Mesenchymal stem cell (in vitro differentiated cells and primary cell): ENCODE measurements at regions not wholly inside any gene's neighbourhood (a gene's known extent, or its start where the extent isn't known, plus 50 kb on each side); places are given as distances from the start of the nearest gene placed in this dataset.

Experiments used
- DNase-seq: peaks from one replicate; pipeline ENCODE4 v3.0.0-alpha.2; 2013
- H2AFZ ChIP-seq: one replicate; pipeline ENCODE4 v1.6.1; 2013; ENCODE audit warnings: low read depth, mild to moderate bottlenecking, control low read depth, inconsistent platforms, low read length, moderate library complexity
- H2AK5ac ChIP-seq: 2 replicates; pipeline ENCODE4 v1.6.1; 2013; ENCODE audit warnings: low read length, moderate library complexity, mild to moderate bottlenecking, inconsistent platforms; ENCODE audit not compliant: severe bottlenecking
- H2BK120ac ChIP-seq: one replicate; pipeline ENCODE4 v1.6.1; 2013; ENCODE audit warnings: low read depth, mild to moderate bottlenecking, inconsistent platforms, low read length, moderate library complexity
- H2BK12ac ChIP-seq, 2 experiments: one replicate each; pipeline ENCODE4 v1.6.1; 2013; ENCODE audit warnings: inconsistent platforms in 2 of 2, low read length in 2 of 2, mild to moderate bottlenecking in 2 of 2, moderate library complexity in 2 of 2, control low read depth in 1 of 2
- H2BK15ac ChIP-seq: one replicate; pipeline ENCODE4 v1.6.1; 2013; ENCODE audit warnings: mild to moderate bottlenecking, low read depth, inconsistent platforms; ENCODE audit not compliant: poor library complexity, severe bottlenecking
- H2BK5ac ChIP-seq: 2 replicates; pipeline ENCODE4 v1.6.1; 2013; ENCODE audit warnings: low read depth, mild to moderate bottlenecking, low read length, control low read depth, inconsistent platforms; ENCODE audit not compliant: poor library complexity, severe bottlenecking
- H3K14ac ChIP-seq, 2 experiments: one replicate each; pipeline ENCODE4 v1.6.1; 2013; ENCODE audit warnings: inconsistent platforms in 2 of 2, low read length in 2 of 2, control low read depth in 1 of 2, mild to moderate bottlenecking in 1 of 2, moderate library complexity in 1 of 2
- H3K18ac ChIP-seq, 2 experiments: one replicate each; pipeline ENCODE4 v1.6.1; 2013; ENCODE audit warnings: inconsistent platforms in 2 of 2, low read length in 2 of 2, control low read depth in 1 of 2, low read depth in 1 of 2, mild to moderate bottlenecking in 1 of 2
- H3K23ac ChIP-seq, 2 experiments: one replicate each; pipeline ENCODE4 v1.6.1; 2013; ENCODE audit warnings: inconsistent platforms in 2 of 2, low read length in 2 of 2, mild to moderate bottlenecking in 2 of 2, moderate library complexity in 2 of 2, control low read depth in 1 of 2
- H3K27ac ChIP-seq: 2 replicates; pipeline ENCODE4 v1.5.1; 2013; ENCODE audit warnings: mild to moderate bottlenecking, moderate library complexity, low read length, control low read depth, inconsistent platforms; ENCODE audit not compliant: poor library complexity, severe bottlenecking
- H3K27me3 ChIP-seq, 2 experiments: 2 replicates each; pipeline versions ENCODE4 v1.6.1 to v1.7.0; 2013; ENCODE audit warnings: low read length in 2 of 2, mild to moderate bottlenecking in 2 of 2, moderate library complexity in 2 of 2, control low read depth in 1 of 2, inconsistent platforms in 1 of 2; ENCODE audit not compliant: control insufficient read depth in 1 of 2, insufficient read depth in 1 of 2
- H3K36me3 ChIP-seq, 2 experiments: 2 replicates each; pipeline versions ENCODE4 v1.6.1 to v1.7.0; 2013; ENCODE audit warnings: low read length in 2 of 2, control low read depth in 1 of 2, inconsistent platforms in 1 of 2, low read depth in 1 of 2, mild to moderate bottlenecking in 1 of 2; ENCODE audit not compliant: insufficient read depth in 2 of 2, control insufficient read depth in 1 of 2
- H3K4ac ChIP-seq, 2 experiments: one replicate each; pipeline ENCODE4 v1.6.1; 2013; ENCODE audit warnings: inconsistent platforms in 2 of 2, low read length in 2 of 2, mild to moderate bottlenecking in 2 of 2, moderate library complexity in 2 of 2, control low read depth in 1 of 2, low read depth in 1 of 2
- H3K4me1 ChIP-seq: 2 replicates; pipeline ENCODE4 v1.6.1; 2013; ENCODE audit warnings: low read depth, low read length, control low read depth; ENCODE audit not compliant: control insufficient read depth, insufficient read depth
- H3K4me2 ChIP-seq: 2 replicates; pipeline ENCODE4 v1.6.1; 2013; ENCODE audit warnings: low read length, mild to moderate bottlenecking, inconsistent platforms; ENCODE audit not compliant: poor library complexity, severe bottlenecking
- H3K4me3 ChIP-seq, 2 experiments: 2 replicates each; pipeline versions ENCODE4 v1.5.1 to v1.7.0; 2013; ENCODE audit warnings: low read length in 2 of 2, mild to moderate bottlenecking in 2 of 2, control low read depth in 1 of 2, low read depth in 1 of 2; ENCODE audit not compliant: insufficient read depth in 1 of 2
- H3K79me1 ChIP-seq: replicated peaks from 2 replicates; pipeline ENCODE4 v1.6.1; 2013; ENCODE audit warnings: mild to moderate bottlenecking, control low read depth, low read length, inconsistent platforms; ENCODE audit not compliant: poor library complexity, severe bottlenecking
- H3K9ac ChIP-seq: 2 replicates; pipeline ENCODE4 v1.7.0; 2013; ENCODE audit warnings: mild to moderate bottlenecking, low read length, moderate library complexity
- H3K9me3 ChIP-seq: 2 replicates; pipeline ENCODE4 v1.7.0; 2013; ENCODE audit warnings: mild to moderate bottlenecking, low read length; ENCODE audit not compliant: control insufficient read depth
- H4K8ac ChIP-seq: one replicate; pipeline ENCODE4 v1.6.1; 2013; ENCODE audit warnings: inconsistent platforms, mild to moderate bottlenecking, low read length, moderate library complexity
- H4K91ac ChIP-seq: one replicate; pipeline ENCODE4 v1.6.1; 2013; ENCODE audit warnings: mild to moderate bottlenecking, low read length, inconsistent platforms
- WGBS: methylation state at CpG from one replicate; pipeline ENCODE4 v1.1.7; 2013; ENCODE audit warnings: mixed read lengths; 5-methylcytosine and 5-hydroxymethylcytosine counted together

DNA sequence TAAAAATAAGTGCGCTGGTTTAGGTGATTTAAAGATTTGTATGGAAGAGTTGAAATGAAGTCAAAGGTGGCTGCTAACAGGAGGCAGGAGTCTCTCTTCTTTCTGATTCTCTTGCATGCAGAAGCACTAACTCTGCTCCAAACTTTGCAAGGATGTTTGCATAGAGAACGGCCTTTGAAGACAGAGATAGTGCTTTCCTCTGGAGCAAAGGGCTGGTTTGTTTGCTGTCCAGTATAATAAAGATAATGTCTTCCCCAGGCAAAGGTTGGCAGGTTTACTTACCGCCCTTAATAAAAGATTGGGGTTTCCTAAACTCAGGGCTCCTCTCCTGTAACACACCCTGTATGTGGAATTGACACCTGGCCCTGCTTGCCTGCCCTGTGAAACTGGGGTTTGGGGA is 210.6 kb upstream of the RREB1 start:
- Histone ChIP-seq H3K36me3 (no peaks in the 10 kb centered on the region), H2BK15ac (no peak overlapping the region), H2AK5ac (no peak overlapping the region), H3K79me1 (no peaks in the 10 kb centered on the region), H3K27me3 (peaks cover 10 to 24% of the 10 kb centered on the region in 2 experiments), H3K14ac (no peak overlapping the region), H3K9ac (no peak overlapping the region), H4K8ac (no peak overlapping the region), H2BK5ac (no peak overlapping the region), H3K4me1 (no peaks in the 10 kb centered on the region), H3K23ac (no peak overlapping the region), H4K91ac (no peak overlapping the region), H3K18ac (no peak overlapping the region), H2BK120ac (no peak overlapping the region), H3K9me3 (no peaks in the 10 kb centered on the region), H2BK12ac (no peak overlapping the region), H3K4me3 (no peak overlapping the region), H3K4me2 (no peak overlapping the region), H2AFZ (no peak overlapping the region), H3K27ac (no peak overlapping the region), H3K4ac (no peak overlapping the region)
- WGBS = 78% methylated on average over 3 of the region's 3 CpGs
- DNase-seq = no peak

DNA sequence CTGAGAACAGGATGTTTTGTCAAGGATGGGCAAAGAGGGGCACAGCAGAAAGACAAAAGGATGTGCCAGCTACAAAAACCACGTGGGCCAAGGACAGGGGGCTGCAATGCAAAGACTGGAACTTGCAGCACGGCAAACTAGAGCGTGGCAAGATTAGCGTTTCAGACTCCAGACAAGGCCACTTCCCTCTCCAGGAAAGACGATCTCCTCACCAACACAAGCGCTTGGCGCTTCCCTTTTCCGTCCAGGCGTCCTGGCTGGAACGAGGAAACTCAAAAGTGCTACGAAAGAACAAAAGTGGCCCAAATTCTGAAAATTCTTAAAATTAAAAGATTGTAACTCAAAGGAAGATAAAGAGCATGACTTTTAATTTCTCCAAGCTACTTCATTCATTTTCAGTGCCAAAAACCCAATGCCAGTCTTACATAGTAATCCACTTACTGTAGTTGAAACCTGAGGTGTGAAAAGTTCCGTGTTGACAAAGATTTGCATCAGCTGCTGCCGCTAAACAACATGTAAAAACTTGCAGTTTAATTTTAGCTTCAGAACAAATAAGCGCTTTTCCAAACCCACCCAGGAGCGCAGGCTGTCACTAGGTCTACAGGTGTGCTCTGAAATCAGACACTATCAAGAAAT is 207.1 kb upstream of the RREB1 start:
- Histone ChIP-seq H3K36me3 (no peaks in the 10 kb centered on the region), H2BK15ac (no peak overlapping the region), H3K9ac (no peak overlapping the region), H3K14ac (no peak overlapping the region), H2BK5ac (no peak overlapping the region), H3K4me1 (no peaks in the 10 kb centered on the region), H3K4me3 (no peak overlapping the region), H2AK5ac (no peak overlapping the region), H3K9me3 (no peaks in the 10 kb centered on the region), H3K4ac (no peak overlapping the region), H3K4me2 (no peak overlapping the region), H3K27ac (no peak overlapping the region), H3K18ac (no peak overlapping the region), H3K27me3 (peaks cover 10 to 23% of the 10 kb centered on the region in 2 experiments), H4K8ac (no peak overlapping the region), H2BK12ac (no peak overlapping the region), H3K79me1 (no peaks in the 10 kb centered on the region), H3K23ac (no peak overlapping the region), H2BK120ac (no peak overlapping the region), H2AFZ (no peak overlapping the region), H4K91ac (no peak overlapping the region)
- DNase-seq = no peak
- WGBS = 93% methylated on average over 11 of the region's 15 CpGs

- Histone ChIP-seq H3K4ac (no peak overlapping the region), H3K9ac (no peak overlapping the region), H3K36me3 (no peaks in the 10 kb centered on the region), H2BK15ac (no peak overlapping the region), H2AFZ (no peak overlapping the region), H3K27me3 (peaks cover 10 to 23% of the 10 kb centered on the region in 2 experiments), H3K4me3 (no peak overlapping the region), H2BK120ac (no peak overlapping the region), H3K9me3 (no peaks in the 10 kb centered on the region), H4K8ac (no peak overlapping the region), H3K18ac (no peak overlapping the region), H3K27ac (no peak overlapping the region), H3K4me2 (no peak overlapping the region), H2BK5ac (no peak overlapping the region), H3K4me1 (no peaks in the 10 kb centered on the region), H4K91ac (no peak overlapping the region), H2BK12ac (no peak overlapping the region), H3K79me1 (no peaks in the 10 kb centered on the region), H2AK5ac (no peak overlapping the region), H3K23ac (no peak overlapping the region), H3K14ac (no peak overlapping the region)
- WGBS = 80% methylated on average over 13 of the region's 15 CpGs
- DNase-seq = no peak
Observed at GRCh38 chr6:6901205-6901719, 206.5 kb upstream of the RREB1 start.

DNA sequence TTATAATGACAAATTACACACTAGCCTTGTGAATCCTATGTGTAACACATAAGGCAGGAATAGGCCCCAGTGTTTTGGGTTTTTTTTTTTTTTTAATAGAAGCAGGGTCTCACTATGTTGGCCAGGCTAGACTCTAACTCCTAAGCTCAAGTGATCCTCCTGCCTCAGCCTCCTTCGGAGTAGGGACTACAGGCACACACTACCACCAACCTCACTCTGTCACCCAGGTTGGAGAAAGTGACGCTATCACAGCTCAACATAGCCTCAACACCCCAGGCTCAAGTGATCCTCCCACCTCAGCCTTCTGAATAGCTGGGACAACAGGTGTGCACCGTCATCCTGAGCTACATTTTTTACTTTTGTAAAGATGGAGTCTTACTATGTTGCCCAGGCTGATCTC is 205.8 kb upstream of the RREB1 start:
- Histone ChIP-seq H3K4ac (no peak overlapping the region), H3K79me1 (no peaks in the 10 kb centered on the region), H2AK5ac (no peak overlapping the region), H3K23ac (no peak overlapping the region), H3K9me3 (no peaks in the 10 kb centered on the region), H4K8ac (no peak overlapping the region), H3K18ac (no peak overlapping the region), H2BK12ac (no peak overlapping the region), H2BK15ac (no peak overlapping the region), H2BK5ac (no peak overlapping the region), H3K36me3 (no peaks in the 10 kb centered on the region), H3K9ac (no peak overlapping the region), H3K4me3 (no peak overlapping the region), H4K91ac (no peak overlapping the region), H2AFZ (no peak overlapping the region), H3K27me3 (peaks cover 10 to 23% of the 10 kb centered on the region in 2 experiments), H3K4me2 (no peak overlapping the region), H3K27ac (no peak overlapping the region), H3K4me1 (no peaks in the 10 kb centered on the region), H2BK120ac (no peak overlapping the region), H3K14ac (no peak overlapping the region)
- 92% methylated on average over 3 of the region's 3 CpGs for WGBS
- DNase-seq = no peak
